ENCODE measurements at regions not wholly inside any gene's neighbourhood (a gene's known extent, or its start where the extent isn't known, plus 50 kb on each side); places are given as distances from the start of the nearest gene placed in this dataset.

DNA sequence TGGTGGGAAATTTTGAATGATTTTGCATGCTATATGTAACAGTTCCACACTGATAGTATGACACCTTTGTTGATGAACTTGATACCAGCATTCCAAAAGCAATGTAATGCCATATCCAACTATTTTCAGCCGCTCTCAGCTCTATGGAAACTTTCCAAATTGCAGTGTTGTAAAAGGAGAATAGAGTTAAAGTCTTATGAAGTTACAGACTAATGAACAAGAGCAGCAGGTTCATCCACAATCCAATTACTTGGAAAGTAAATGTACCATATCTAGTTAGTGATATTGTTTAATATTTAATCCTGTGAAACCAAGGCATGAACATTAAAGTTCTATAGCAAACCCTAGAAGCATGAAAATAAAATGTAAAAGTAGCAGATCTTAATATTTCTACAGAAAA is 418.2 kb downstream of the TUSC1 start:
- no peaks in the 10 kb centered on the region for H3K36me3 ChIP-seq (ENCODE audit: control insufficient read depth, insufficient read depth, low read length)
- CTCF ChIA-PET = no interaction called here
- no peak overlapping the region for H3K27ac ChIP-seq (ENCODE audit: low read length)
- in situ Hi-C loops (cut with HindIII; ENCODE audit: low pct_unique_long_range_greater_than_20kb, low sequenced_read_pairs) = no loop called here
- H3K27me3 ChIP-seq (ENCODE audit: control insufficient read depth, insufficient read depth, low read length) = no peaks in the 10 kb centered on the region
- POLR2A ChIA-PET = no interaction called here
- TF ChIP-seq, protein P1, sequence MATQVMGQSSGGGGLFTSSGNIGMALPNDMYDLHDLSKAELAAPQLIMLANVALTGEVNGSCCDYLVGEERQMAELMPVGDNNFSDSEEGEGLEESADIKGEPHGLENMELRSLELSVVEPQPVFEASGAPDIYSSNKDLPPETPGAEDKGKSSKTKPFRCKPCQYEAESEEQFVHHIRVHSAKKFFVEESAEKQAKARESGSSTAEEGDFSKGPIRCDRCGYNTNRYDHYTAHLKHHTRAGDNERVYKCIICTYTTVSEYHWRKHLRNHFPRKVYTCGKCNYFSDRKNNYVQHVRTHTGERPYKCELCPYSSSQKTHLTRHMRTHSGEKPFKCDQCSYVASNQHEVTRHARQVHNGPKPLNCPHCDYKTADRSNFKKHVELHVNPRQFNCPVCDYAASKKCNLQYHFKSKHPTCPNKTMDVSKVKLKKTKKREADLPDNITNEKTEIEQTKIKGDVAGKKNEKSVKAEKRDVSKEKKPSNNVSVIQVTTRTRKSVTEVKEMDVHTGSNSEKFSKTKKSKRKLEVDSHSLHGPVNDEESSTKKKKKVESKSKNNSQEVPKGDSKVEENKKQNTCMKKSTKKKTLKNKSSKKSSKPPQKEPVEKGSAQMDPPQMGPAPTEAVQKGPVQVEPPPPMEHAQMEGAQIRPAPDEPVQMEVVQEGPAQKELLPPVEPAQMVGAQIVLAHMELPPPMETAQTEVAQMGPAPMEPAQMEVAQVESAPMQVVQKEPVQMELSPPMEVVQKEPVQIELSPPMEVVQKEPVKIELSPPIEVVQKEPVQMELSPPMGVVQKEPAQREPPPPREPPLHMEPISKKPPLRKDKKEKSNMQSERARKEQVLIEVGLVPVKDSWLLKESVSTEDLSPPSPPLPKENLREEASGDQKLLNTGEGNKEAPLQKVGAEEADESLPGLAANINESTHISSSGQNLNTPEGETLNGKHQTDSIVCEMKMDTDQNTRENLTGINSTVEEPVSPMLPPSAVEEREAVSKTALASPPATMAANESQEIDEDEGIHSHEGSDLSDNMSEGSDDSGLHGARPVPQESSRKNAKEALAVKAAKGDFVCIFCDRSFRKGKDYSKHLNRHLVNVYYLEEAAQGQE (IDR thresholded peaks at IDR 0.05; ENCODE audit: insufficient read depth in 1 of 2, low read depth in 2 of 2, low read length in 1 of 2) = no peak
- TF ChIP-seq POLR2AphosphoS5 (IDR thresholded peaks at IDR 0.05; ENCODE audit: low read depth, low read length) = no peak
- no peak for TF ChIP-seq TCF7L2 (IDR thresholded peaks at IDR 0.05; ENCODE audit: low read depth, low read length)
- TF ChIP-seq, protein P2, sequence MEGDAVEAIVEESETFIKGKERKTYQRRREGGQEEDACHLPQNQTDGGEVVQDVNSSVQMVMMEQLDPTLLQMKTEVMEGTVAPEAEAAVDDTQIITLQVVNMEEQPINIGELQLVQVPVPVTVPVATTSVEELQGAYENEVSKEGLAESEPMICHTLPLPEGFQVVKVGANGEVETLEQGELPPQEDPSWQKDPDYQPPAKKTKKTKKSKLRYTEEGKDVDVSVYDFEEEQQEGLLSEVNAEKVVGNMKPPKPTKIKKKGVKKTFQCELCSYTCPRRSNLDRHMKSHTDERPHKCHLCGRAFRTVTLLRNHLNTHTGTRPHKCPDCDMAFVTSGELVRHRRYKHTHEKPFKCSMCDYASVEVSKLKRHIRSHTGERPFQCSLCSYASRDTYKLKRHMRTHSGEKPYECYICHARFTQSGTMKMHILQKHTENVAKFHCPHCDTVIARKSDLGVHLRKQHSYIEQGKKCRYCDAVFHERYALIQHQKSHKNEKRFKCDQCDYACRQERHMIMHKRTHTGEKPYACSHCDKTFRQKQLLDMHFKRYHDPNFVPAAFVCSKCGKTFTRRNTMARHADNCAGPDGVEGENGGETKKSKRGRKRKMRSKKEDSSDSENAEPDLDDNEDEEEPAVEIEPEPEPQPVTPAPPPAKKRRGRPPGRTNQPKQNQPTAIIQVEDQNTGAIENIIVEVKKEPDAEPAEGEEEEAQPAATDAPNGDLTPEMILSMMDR (IDR thresholded peaks at IDR 0.05) = no peak
- TF ChIP-seq SIN3A (IDR thresholded peaks at IDR 0.05; ENCODE audit: borderline replicate concordance, insufficient read depth, low read depth, low read length) = no peak
- H3K4me1 ChIP-seq (ENCODE audit: control insufficient read depth, insufficient read depth, low read length) = no peaks in the 10 kb centered on the region
- no peak for ATAC-seq
- H3K9me3 ChIP-seq (ENCODE audit: control insufficient read depth, insufficient read depth, low read depth, low read length) = no peaks in the 10 kb centered on the region
- DNase-seq (ENCODE audit: low read depth, low spot score) = no peak
- no peak overlapping the region for H3K4me3 ChIP-seq (ENCODE audit: low read depth in 2 of 2, low read length in 2 of 2)
- intact Hi-C loops (cut with micrococcal nuclease; ENCODE audit: unreplicated experiment) = no loop called here
- no TSS peak for BruUV-seq (replicated peaks)

DNA sequence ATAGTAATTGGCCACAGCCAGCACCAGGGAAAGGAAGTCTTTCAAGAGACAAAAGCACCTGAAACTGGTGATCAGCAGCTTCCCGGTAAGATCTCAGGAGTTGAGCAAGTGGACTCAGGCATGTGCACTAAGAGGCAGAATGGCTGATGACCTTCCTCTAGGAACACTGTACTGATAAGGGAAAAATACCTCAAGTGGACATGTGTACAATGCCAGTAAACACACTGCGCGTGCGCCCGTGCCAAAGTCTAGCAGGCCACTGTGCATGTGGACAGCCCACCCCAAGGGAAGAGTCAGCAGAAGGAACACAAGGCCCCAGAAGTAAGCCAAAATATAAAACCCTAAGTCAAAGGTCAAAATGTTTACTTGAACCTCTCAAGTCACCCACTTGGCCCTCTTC is 423.0 kb downstream of the TUSC1 start:
- ATAC-seq (no peak), DNase-seq (ENCODE audit: low read depth, low spot score) (no peak)
- TF ChIP-seq, protein P2 (IDR thresholded peaks at IDR 0.05) = no peak
- TF ChIP-seq POLR2AphosphoS5 (IDR thresholded peaks at IDR 0.05; ENCODE audit: low read depth, low read length) (no peak), TCF7L2 (IDR thresholded peaks at IDR 0.05; ENCODE audit: low read depth, low read length) (no peak), SIN3A (IDR thresholded peaks at IDR 0.05; ENCODE audit: borderline replicate concordance, insufficient read depth, low read depth, low read length) (no peak)
- TF ChIP-seq, protein P1 (IDR thresholded peaks at IDR 0.05; ENCODE audit: insufficient read depth in 1 of 2, low read depth in 2 of 2, low read length in 1 of 2) = no peak
- ChIA-PET CTCF (no interaction called here), POLR2A (no interaction called here)
- Histone ChIP-seq H3K4me3 (ENCODE audit: low read depth in 2 of 2, low read length in 2 of 2) (no peak overlapping the region), H3K9me3 (ENCODE audit: control insufficient read depth, insufficient read depth, low read depth, low read length) (no peaks in the 10 kb centered on the region), H3K27ac (ENCODE audit: low read length) (no peak overlapping the region), H3K36me3 (ENCODE audit: control insufficient read depth, insufficient read depth, low read length) (no peaks in the 10 kb centered on the region), H3K4me1 (ENCODE audit: control insufficient read depth, insufficient read depth, low read length) (no peaks in the 10 kb centered on the region), H3K27me3 (ENCODE audit: control insufficient read depth, insufficient read depth, low read length) (no peaks in the 10 kb centered on the region)
- no TSS peak for BruUV-seq (replicated peaks)
- in situ Hi-C loops (cut with HindIII; ENCODE audit: low pct_unique_long_range_greater_than_20kb, low sequenced_read_pairs) = no loop called here
- intact Hi-C loops (cut with micrococcal nuclease; ENCODE audit: unreplicated experiment) = no loop called here
